ENCODE measurements at regions not wholly inside any gene's neighbourhood (a gene's known extent, or its start where the extent isn't known, plus 50 kb on each side); places are given as distances from the start of the nearest gene placed in this dataset.

GRCh38 chr11:119989159-119989821 lies 148.6 kb downstream of the TRIM29 start:
- H3F3A ChIP-seq (ENCODE audit: low read depth): no peaks in the 10 kb centered on the region
- no peak overlapping the region for H3K4me2 ChIP-seq (ENCODE audit: low read depth, low read length, poor library complexity, severe bottlenecking)
- no peaks in the 10 kb centered on the region for H3K36me3 ChIP-seq (ENCODE audit: insufficient read depth, low read length)
- no peak overlapping the region for H2AFZ ChIP-seq (ENCODE audit: low read length)
- H4K20me1 ChIP-seq (ENCODE audit: insufficient read depth, low read length, poor library complexity, severe bottlenecking): no peaks in the 10 kb centered on the region
- no peaks in the 10 kb centered on the region for H3K4me1 ChIP-seq (ENCODE audit: insufficient read depth, low read length, poor library complexity, severe bottlenecking)
- TF ChIP-seq EZH2phosphoT487 (IDR thresholded peaks at IDR 0.05; ENCODE audit: borderline replicate concordance) (no peak), CTCF (conservative IDR thresholded peaks at IDR 0.05; ENCODE audit: low read length) (no peak)
- no peaks in the 10 kb centered on the region for H3K9me2 ChIP-seq (replicated peaks; ENCODE audit: low read depth, low read length)
- H3K9me3 ChIP-seq (ENCODE audit: insufficient read depth, low read depth, low read length): no peaks in the 10 kb centered on the region
- H3K4me3 ChIP-seq (ENCODE audit: low read length, poor library complexity, severe bottlenecking): no peak overlapping the region
- no peak overlapping the region for H3K9ac ChIP-seq (ENCODE audit: low read depth, low read length, poor library complexity, severe bottlenecking)
- H3K79me2 ChIP-seq (ENCODE audit: insufficient read depth, low read length): no peaks in the 10 kb centered on the region
- H3K27me3 ChIP-seq (ENCODE audit: insufficient read depth, low read length, poor library complexity, severe bottlenecking): peaks cover 7% of the 10 kb centered on the region

- Histone ChIP-seq H3K4me2 (ENCODE audit: low read depth, low read length, poor library complexity, severe bottlenecking) (no peak overlapping the region), H3K27me3 (ENCODE audit: insufficient read depth, low read length, poor library complexity, severe bottlenecking) (peaks cover 7% of the 10 kb centered on the region), H2AFZ (ENCODE audit: low read length) (no peak overlapping the region), H4K20me1 (ENCODE audit: insufficient read depth, low read length, poor library complexity, severe bottlenecking) (no peaks in the 10 kb centered on the region), H3K4me3 (ENCODE audit: low read length, poor library complexity, severe bottlenecking) (no peak overlapping the region), H3K36me3 (ENCODE audit: insufficient read depth, low read length) (no peaks in the 10 kb centered on the region), H3K79me2 (ENCODE audit: insufficient read depth, low read length) (no peaks in the 10 kb centered on the region), H3K9ac (ENCODE audit: low read depth, low read length, poor library complexity, severe bottlenecking) (no peak overlapping the region), H3K4me1 (ENCODE audit: insufficient read depth, low read length, poor library complexity, severe bottlenecking) (no peaks in the 10 kb centered on the region), H3F3A (ENCODE audit: low read depth) (no peaks in the 10 kb centered on the region), H3K9me3 (ENCODE audit: insufficient read depth, low read depth, low read length) (no peaks in the 10 kb centered on the region), H3K9me2 (replicated peaks; ENCODE audit: low read depth, low read length) (no peaks in the 10 kb centered on the region)
- TF ChIP-seq EZH2phosphoT487 (IDR thresholded peaks at IDR 0.05; ENCODE audit: borderline replicate concordance): no peak
Measured at GRCh38 chr11:119985551-119985950, 152.4 kb downstream of the TRIM29 start.

GRCh38 chr11:119983816-119984215 lies 154.1 kb downstream of the TRIM29 start:
- H4K20me1 ChIP-seq (ENCODE audit: insufficient read depth, low read length, poor library complexity, severe bottlenecking): no peaks in the 10 kb centered on the region
- no peaks in the 10 kb centered on the region for H3K79me2 ChIP-seq (ENCODE audit: insufficient read depth, low read length)
- no peaks in the 10 kb centered on the region for H3K36me3 ChIP-seq (ENCODE audit: insufficient read depth, low read length)
- TF ChIP-seq CTCF (conservative IDR thresholded peaks at IDR 0.05; ENCODE audit: low read length) (no peak), EZH2phosphoT487 (IDR thresholded peaks at IDR 0.05; ENCODE audit: borderline replicate concordance) (no peak)
- no peak overlapping the region for H2AFZ ChIP-seq (ENCODE audit: low read length)
- no peaks in the 10 kb centered on the region for H3K4me1 ChIP-seq (ENCODE audit: insufficient read depth, low read length, poor library complexity, severe bottlenecking)
- no peak overlapping the region for H3K9ac ChIP-seq (ENCODE audit: low read depth, low read length, poor library complexity, severe bottlenecking)
- no peak overlapping the region for H3K4me2 ChIP-seq (ENCODE audit: low read depth, low read length, poor library complexity, severe bottlenecking)
- peaks cover 7% of the 10 kb centered on the region for H3K27me3 ChIP-seq (ENCODE audit: insufficient read depth, low read length, poor library complexity, severe bottlenecking)
- no peaks in the 10 kb centered on the region for H3K9me3 ChIP-seq (ENCODE audit: insufficient read depth, low read depth, low read length)
- no peaks in the 10 kb centered on the region for H3K9me2 ChIP-seq (replicated peaks; ENCODE audit: low read depth, low read length)
- no peak overlapping the region for H3K4me3 ChIP-seq (ENCODE audit: low read length, poor library complexity, severe bottlenecking)
- no peaks in the 10 kb centered on the region for H3F3A ChIP-seq (ENCODE audit: low read depth)

- H3K4me3 ChIP-seq (ENCODE audit: low read length, poor library complexity, severe bottlenecking): no peak overlapping the region
- no peaks in the 10 kb centered on the region for H3K79me2 ChIP-seq (ENCODE audit: insufficient read depth, low read length)
- no peaks in the 10 kb centered on the region for H4K20me1 ChIP-seq (ENCODE audit: insufficient read depth, low read length, poor library complexity, severe bottlenecking)
- H3K27me3 ChIP-seq (ENCODE audit: insufficient read depth, low read length, poor library complexity, severe bottlenecking): peaks cover 7% of the 10 kb centered on the region
- no peak overlapping the region for H3K9ac ChIP-seq (ENCODE audit: low read depth, low read length, poor library complexity, severe bottlenecking)
- H3K36me3 ChIP-seq (ENCODE audit: insufficient read depth, low read length): no peaks in the 10 kb centered on the region
- H3K9me2 ChIP-seq (replicated peaks; ENCODE audit: low read depth, low read length): no peaks in the 10 kb centered on the region
- H3F3A ChIP-seq (ENCODE audit: low read depth): no peaks in the 10 kb centered on the region
- no peaks in the 10 kb centered on the region for H3K9me3 ChIP-seq (ENCODE audit: insufficient read depth, low read depth, low read length)
- H3K4me1 ChIP-seq (ENCODE audit: insufficient read depth, low read length, poor library complexity, severe bottlenecking): no peaks in the 10 kb centered on the region
- peak; percentile 42; the same call in 1 of the 2 replicates for TF ChIP-seq CTCF (conservative IDR thresholded peaks at IDR 0.05; ENCODE audit: low read length)
- no peak for TF ChIP-seq EZH2phosphoT487 (IDR thresholded peaks at IDR 0.05; ENCODE audit: borderline replicate concordance)
- H2AFZ ChIP-seq (ENCODE audit: low read length): no peak overlapping the region
- H3K4me2 ChIP-seq (ENCODE audit: low read depth, low read length, poor library complexity, severe bottlenecking): no peak overlapping the region
Measured at GRCh38 chr11:119983240-119983732, 154.6 kb downstream of the TRIM29 start.

Data from Loucy (cell line).